Stimulated activated CD4-positive, alpha-beta T cell treated with anti-CD3 and anti-CD28 coated beads, Interleukin-2, amount 100 ng/mL, for 24 hours (primary cell): ENCODE measurements at regions not wholly inside any gene's neighbourhood (a gene's known extent, or its start where the extent isn't known, plus 50 kb on each side); places are given as distances from the start of the nearest gene placed in this dataset.
"Not testable (repeated sequence)": the region's sequence is repeated elsewhere in the genome, so short reads cannot be mapped to it uniquely, and the experiment has no call there.

ENCODE experiments used
- DNase-seq, 2 donors: peaks; one replicate each; pipeline ENCODE4 v3.0.0-alpha.2; 2020

GRCh38 chr3:59171491-59171890 lies 121.7 kb upstream of the CFAP20DC start:
- DNase-seq, result no peak

GRCh38 chr3:59170166-59170565 lies 120.3 kb upstream of the CFAP20DC start:
- not testable (repeated sequence) for DNase-seq

GRCh38 chr3:59167756-59168155 lies 117.9 kb upstream of the CFAP20DC start:
- no peak for DNase-seq

- DNase-seq, result no peak
These were observed 114.1 kb upstream of the CFAP20DC start for GRCh38 chr3:59163953-59164352.

- no peak for DNase-seq
These were observed 111.2 kb upstream of the CFAP20DC start for GRCh38 chr3:59161048-59161447.

- DNase-seq, result no peak
These were observed 110.4 kb upstream of the CFAP20DC start for GRCh38 chr3:59160133-59160746.

GRCh38 chr3:59153648-59154047 lies 103.8 kb upstream of the CFAP20DC start:
- no peak for DNase-seq

- DNase-seq, result no peak
These were observed 103.1 kb upstream of the CFAP20DC start for GRCh38 chr3:59152943-59153342.

GRCh38 chr3:59150039-59150438 lies 100.2 kb upstream of the CFAP20DC start:
- no peak for DNase-seq

- no peak for DNase-seq
These were observed 99.3 kb upstream of the CFAP20DC start for GRCh38 chr3:59149166-59149565.

- no peak for DNase-seq
These were observed 93.6 kb upstream of the CFAP20DC start for GRCh38 chr3:59143447-59143846.

GRCh38 chr3:59142556-59142955 lies 92.7 kb upstream of the CFAP20DC start:
- no peak for DNase-seq

GRCh38 chr3:59138966-59139365 lies 89.1 kb upstream of the CFAP20DC start:
- no peak for DNase-seq

GRCh38 chr3:59137415-59137814 lies 87.6 kb upstream of the CFAP20DC start:
- no peak for DNase-seq

- no peak for DNase-seq
These were observed 86.3 kb upstream of the CFAP20DC start for GRCh38 chr3:59136081-59136480.

- DNase-seq, result no peak
These were observed 85.3 kb upstream of the CFAP20DC start for GRCh38 chr3:59135096-59135495.

- DNase-seq, result no peak
These were observed 83.5 kb upstream of the CFAP20DC start for GRCh38 chr3:59133311-59133710.

GRCh38 chr3:59131016-59131766 lies 81.4 kb upstream of the CFAP20DC start:
- DNase-seq, result no peak

GRCh38 chr3:59128685-59129084 lies 78.9 kb upstream of the CFAP20DC start:
- DNase-seq, result no peak

GRCh38 chr3:59127071-59127470 lies 77.2 kb upstream of the CFAP20DC start:
- no peak for DNase-seq

- no peak for DNase-seq
These were observed 76.6 kb upstream of the CFAP20DC start for GRCh38 chr3:59126446-59126845.

- no peak for DNase-seq
These were observed 71.7 kb upstream of the CFAP20DC start for GRCh38 chr3:59121346-59122144.

GRCh38 chr3:59118928-59119327 lies 69.1 kb upstream of the CFAP20DC start:
- DNase-seq, result no peak

GRCh38 chr3:59117396-59117795 lies 67.6 kb upstream of the CFAP20DC start:
- no peak for DNase-seq
